Epithelial cell of proximal tubule (primary cell): ENCODE measurements at regions not wholly inside any gene's neighbourhood (a gene's known extent, or its start where the extent isn't known, plus 50 kb on each side); places are given as distances from the start of the nearest gene placed in this dataset.

Experiments used
- DNase-seq: peaks from one replicate; pipeline ENCODE4 v3.0.0-alpha.2; 2011; ENCODE audit warnings: low read depth
- H3K4me3 ChIP-seq: 2 replicates; pipeline ENCODE4 v1.5.1; 2011; ENCODE audit warnings: low read depth, mild to moderate bottlenecking, low read length
- CTCF ChIP-seq: conservative IDR thresholded peaks from 2 replicates; pipeline ENCODE4 v1.5.1; 2012; ENCODE audit warnings: low read depth, mild to moderate bottlenecking, low read length

GRCh38 chr5:5886353-5886752 lies 463.9 kb downstream of the ICE1 start:
- DNase-seq: no peak
- no peak for TF ChIP-seq CTCF
- no peak overlapping the region for H3K4me3 ChIP-seq

- H3K4me3 ChIP-seq: no peak overlapping the region
- no peak for TF ChIP-seq CTCF
- no peak for DNase-seq
Measured at GRCh38 chr5:5885782-5886181, 463.3 kb downstream of the ICE1 start.

GRCh38 chr5:5884593-5884992 lies 462.1 kb downstream of the ICE1 start:
- H3K4me3 ChIP-seq: no peak overlapping the region
- TF ChIP-seq CTCF: no peak
- DNase-seq: no peak

- TF ChIP-seq CTCF: no peak
- no peak overlapping the region for H3K4me3 ChIP-seq
- DNase-seq: no peak
Measured at GRCh38 chr5:5883562-5883961, 461.1 kb downstream of the ICE1 start.

GRCh38 chr5:5883146-5883545 lies 460.7 kb downstream of the ICE1 start:
- H3K4me3 ChIP-seq: no peak overlapping the region
- no peak for DNase-seq
- no peak for TF ChIP-seq CTCF

- no peak for DNase-seq
- H3K4me3 ChIP-seq: no peak overlapping the region
- TF ChIP-seq CTCF: no peak
Measured at GRCh38 chr5:5882706-5883105, 460.2 kb downstream of the ICE1 start.

- TF ChIP-seq CTCF: no peak
- no peak overlapping the region for H3K4me3 ChIP-seq
- DNase-seq: no peak
Measured at GRCh38 chr5:5881294-5881693, 458.8 kb downstream of the ICE1 start.
